ENCODE measurements at regions not wholly inside any gene's neighbourhood (a gene's known extent, or its start where the extent isn't known, plus 50 kb on each side); places are given as distances from the start of the nearest gene placed in this dataset.

DNA sequence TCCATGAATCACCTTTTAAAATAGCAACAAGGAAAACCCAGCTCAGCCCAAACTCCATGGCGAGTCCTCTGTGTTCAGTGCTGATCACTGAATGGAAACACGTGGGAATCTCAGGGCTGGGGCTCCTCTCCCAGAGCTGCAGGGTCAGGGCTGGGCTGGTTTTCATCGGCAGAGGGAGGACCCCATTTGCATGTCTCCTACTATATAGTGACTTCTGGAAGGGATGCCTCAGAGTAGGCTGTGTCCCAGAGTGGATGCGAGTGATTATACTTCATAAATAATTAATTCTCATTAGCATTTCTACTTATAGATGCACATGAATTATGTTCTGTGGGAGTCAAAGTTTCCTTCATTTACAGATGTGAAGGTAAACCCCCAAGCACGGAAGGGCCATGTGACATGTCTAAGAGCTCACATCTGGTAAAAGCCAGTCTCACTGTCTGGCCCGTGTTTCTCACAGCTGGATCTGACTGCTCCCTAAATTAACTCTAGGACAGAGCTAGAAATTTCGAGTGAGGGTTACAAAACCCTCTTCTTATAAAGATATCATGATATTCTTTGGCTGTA lies 685.0 kb downstream of the TMEM121 start:
- H3K4me3 ChIP-seq, result no peak overlapping the region
- no peak for ATAC-seq
- H3K9me3 ChIP-seq, result no peaks in the 10 kb centered on the region
- CTCF ChIA-PET, result no interaction called here
- 4% methylated on average over 7 of the region's 7 CpGs for WGBS (ENCODE audit: missing lambda C conversion rate)
- H3K27ac ChIP-seq, result no peak overlapping the region
- no peaks in the 10 kb centered on the region for H3K4me1 ChIP-seq
- POLR2A ChIA-PET, result no interaction called here
- TF ChIP-seq ZFP36 (IDR thresholded peaks at IDR 0.05; ENCODE audit: borderline replicate concordance, partially characterized antibody) (no peak), HOXB5 (CRISPR knock-in tag; IDR thresholded peaks at IDR 0.05) (no peak), MAZ (IDR thresholded peaks at IDR 0.05; ENCODE audit: borderline replicate concordance, low read depth, low read length) (no peak), GATA3 (IDR thresholded peaks at IDR 0.05; ENCODE audit: borderline replicate concordance) (no peak), CEBPB (IDR thresholded peaks at IDR 0.05) (no peak), RCOR1 (IDR thresholded peaks at IDR 0.05; ENCODE audit: low read depth, low read length) (no peak), RFX5 (IDR thresholded peaks at IDR 0.05) (no peak), JUN (IDR thresholded peaks at IDR 0.05) (no peak), FOSL2 (IDR thresholded peaks at IDR 0.05) (no peak), FOSL2 (CRISPR knock-in tag; IDR thresholded peaks at IDR 0.05) (no peak), HEYL (CRISPR knock-in tag; IDR thresholded peaks at IDR 0.05) (no peak), KDM1A (IDR thresholded peaks at IDR 0.05; ENCODE audit: low read depth) (no peak), HOXB13 (CRISPR knock-in tag; IDR thresholded peaks at IDR 0.05; ENCODE audit: low read depth) (no peak), BHLHE40 (IDR thresholded peaks at IDR 0.05; ENCODE audit: low read depth, low read length) (no peak)
- H3K4me2 ChIP-seq, result no peak overlapping the region
- no peak for FAIRE-seq
- DNase-seq (ENCODE audit: low read depth in 1 of 2, low spot score in 1 of 2), result no peak

GRCh38 chr14:106215229-106215628 lies 688.8 kb downstream of the TMEM121 start:
- no peaks in the 10 kb centered on the region for H3K9me3 ChIP-seq
- WGBS (ENCODE audit: missing lambda C conversion rate), result 5% methylated on average over 2 of the region's 2 CpGs
- no peak overlapping the region for H3K4me2 ChIP-seq
- no peak overlapping the region for H3K4me3 ChIP-seq
- FAIRE-seq, result no peak
- TF ChIP-seq MYC (IDR thresholded peaks at IDR 0.05; ENCODE audit: borderline replicate concordance, low read length) (no peak), ZC3H11A (IDR thresholded peaks at IDR 0.05) (no peak), ZSCAN20 (CRISPR knock-in tag; IDR thresholded peaks at IDR 0.05) (no peak), FOSB (CRISPR knock-in tag; IDR thresholded peaks at IDR 0.05) (no peak), MAZ (IDR thresholded peaks at IDR 0.05; ENCODE audit: borderline replicate concordance, low read depth, low read length) (no peak), USF2 (IDR thresholded peaks at IDR 0.05) (no peak), HOXB13 (CRISPR knock-in tag; IDR thresholded peaks at IDR 0.05; ENCODE audit: low read depth) (no peak), RARB (CRISPR knock-in tag; IDR thresholded peaks at IDR 0.05) (no peak), RCOR1 (IDR thresholded peaks at IDR 0.05; ENCODE audit: low read depth, low read length) (no peak)
- H3K27ac ChIP-seq, result no peak overlapping the region
- CTCF ChIA-PET, result no interaction called here
- ATAC-seq, result no peak
- POLR2A ChIA-PET, result no interaction called here
- no peak for DNase-seq (ENCODE audit: low read depth in 1 of 2, low spot score in 1 of 2)
- no peaks in the 10 kb centered on the region for H3K4me1 ChIP-seq

DNA sequence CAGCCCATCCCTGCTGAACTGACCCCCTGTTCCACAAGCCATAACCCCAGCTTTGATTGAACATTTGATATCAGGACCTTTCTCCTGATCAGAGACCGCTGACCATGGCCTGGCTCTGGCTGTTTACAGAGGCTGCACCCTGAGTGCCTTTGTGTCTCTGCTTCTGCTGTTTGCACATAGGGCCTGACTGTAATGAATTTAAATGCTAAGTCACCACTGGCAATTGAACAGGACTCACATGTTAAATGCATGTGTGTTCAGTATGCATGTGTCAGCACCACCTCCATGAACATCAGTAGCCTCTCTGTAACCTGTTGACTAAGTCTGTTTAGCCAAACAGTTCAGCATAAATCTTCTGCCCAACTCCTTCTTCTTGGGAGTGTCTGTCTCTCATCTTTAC lies 690.3 kb downstream of the TMEM121 start:
- no peaks in the 10 kb centered on the region for H3K4me1 ChIP-seq
- WGBS (ENCODE audit: missing lambda C conversion rate), result 0% methylated on average over 1 of the region's 1 CpG
- TF ChIP-seq, protein P1, sequence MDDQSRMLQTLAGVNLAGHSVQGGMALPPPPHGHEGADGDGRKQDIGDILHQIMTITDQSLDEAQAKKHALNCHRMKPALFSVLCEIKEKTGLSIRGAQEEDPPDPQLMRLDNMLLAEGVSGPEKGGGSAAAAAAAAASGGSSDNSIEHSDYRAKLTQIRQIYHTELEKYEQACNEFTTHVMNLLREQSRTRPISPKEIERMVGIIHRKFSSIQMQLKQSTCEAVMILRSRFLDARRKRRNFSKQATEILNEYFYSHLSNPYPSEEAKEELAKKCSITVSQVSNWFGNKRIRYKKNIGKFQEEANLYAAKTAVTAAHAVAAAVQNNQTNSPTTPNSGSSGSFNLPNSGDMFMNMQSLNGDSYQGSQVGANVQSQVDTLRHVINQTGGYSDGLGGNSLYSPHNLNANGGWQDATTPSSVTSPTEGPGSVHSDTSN (IDR thresholded peaks at IDR 0.05), result no peak
- TF ChIP-seq BHLHE40 (IDR thresholded peaks at IDR 0.05; ENCODE audit: low read depth, low read length) (no peak), HOXB5 (CRISPR knock-in tag; IDR thresholded peaks at IDR 0.05) (no peak), EHF (CRISPR knock-in tag; IDR thresholded peaks at IDR 0.05) (no peak), CEBPB (IDR thresholded peaks at IDR 0.05) (no peak)
- DNase-seq (ENCODE audit: low read depth in 1 of 2, low spot score in 1 of 2), result no peak
- no peak for ATAC-seq
- no peak overlapping the region for H3K4me3 ChIP-seq
- ChIA-PET POLR2A (no interaction called here), CTCF (no interaction called here)
- H3K27ac ChIP-seq, result no peak overlapping the region
- FAIRE-seq, result no peak
- H3K9me3 ChIP-seq, result no peaks in the 10 kb centered on the region
- no peak overlapping the region for H3K4me2 ChIP-seq
